ENCODE measurements at regions not wholly inside any gene's neighbourhood (a gene's known extent, or its start where the extent isn't known, plus 50 kb on each side); places are given as distances from the start of the nearest gene placed in this dataset.
"Not testable (repeated sequence)": the region's sequence is repeated elsewhere in the genome, so short reads cannot be mapped to it uniquely, and the experiment has no call there.

DNA sequence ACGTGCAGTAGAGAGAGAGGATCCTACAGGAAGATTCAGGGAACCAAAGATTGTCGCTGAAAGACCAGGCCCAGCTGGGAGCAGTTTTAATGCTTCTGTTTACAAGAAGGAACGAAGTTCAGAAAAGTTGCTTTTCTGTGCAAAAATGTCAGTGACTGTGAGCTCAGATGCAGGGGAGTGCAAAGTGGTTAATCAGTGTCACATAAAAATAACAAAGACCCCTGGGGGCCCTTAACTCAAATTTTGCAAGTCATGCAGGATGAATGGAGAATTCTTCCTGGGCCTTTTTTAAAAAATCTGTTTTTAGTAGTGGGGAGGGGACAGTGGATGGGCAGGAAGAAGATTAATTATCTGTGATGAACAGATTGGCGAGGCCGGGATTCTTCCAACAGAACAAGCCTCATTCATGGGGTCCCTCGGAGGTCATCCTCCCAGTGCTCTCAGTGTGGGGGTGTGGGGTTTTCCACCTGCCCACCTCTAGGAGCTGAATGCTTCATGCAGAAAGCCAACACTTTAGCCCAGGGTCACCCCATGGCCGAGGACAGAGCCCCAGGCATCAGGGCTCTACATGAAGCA, 167.2 kb downstream of the UQCRFS1 start:
- no peak for DNase-seq

DNA sequence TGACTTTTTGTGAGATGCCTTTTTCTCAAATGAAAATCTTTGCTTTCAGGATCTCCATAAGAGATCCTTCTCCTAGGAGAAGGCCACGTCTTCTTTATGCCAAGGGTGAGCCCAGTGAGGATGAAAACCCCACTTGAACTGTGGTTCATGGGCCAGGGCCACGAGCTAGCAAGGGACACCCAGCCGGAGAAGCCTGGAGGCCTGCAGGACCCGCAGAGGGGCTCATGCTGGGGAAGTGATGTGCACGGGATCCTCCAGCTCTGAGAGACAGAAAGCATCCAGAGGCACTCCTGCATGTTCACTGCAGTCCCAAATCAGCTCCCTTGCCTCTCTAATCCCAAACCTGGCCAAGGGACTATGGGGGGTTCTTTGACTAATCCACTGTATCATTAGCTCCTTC, 168.9 kb downstream of the UQCRFS1 start:
- no peak for DNase-seq

DNA sequence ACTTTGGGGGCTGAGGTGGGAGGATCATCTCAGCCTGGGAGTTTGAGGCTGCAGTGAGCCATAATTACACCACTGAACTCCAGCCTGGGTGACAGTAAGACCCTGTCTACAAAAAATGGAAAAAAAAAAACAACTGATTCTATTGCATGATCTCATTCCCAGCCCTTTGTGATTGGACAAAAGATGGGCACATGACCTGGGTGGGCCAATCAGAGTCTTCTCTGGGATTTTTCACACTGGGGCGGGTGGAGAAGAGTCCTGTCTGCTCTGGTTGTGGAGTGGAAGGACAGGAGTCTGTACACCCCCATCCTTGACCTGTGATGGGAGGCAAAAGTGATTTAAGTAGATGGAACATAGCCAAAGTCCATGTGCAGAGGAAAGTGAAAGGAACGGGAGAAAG, 170.5 kb downstream of the UQCRFS1 start:
- no peak for DNase-seq

DNA sequence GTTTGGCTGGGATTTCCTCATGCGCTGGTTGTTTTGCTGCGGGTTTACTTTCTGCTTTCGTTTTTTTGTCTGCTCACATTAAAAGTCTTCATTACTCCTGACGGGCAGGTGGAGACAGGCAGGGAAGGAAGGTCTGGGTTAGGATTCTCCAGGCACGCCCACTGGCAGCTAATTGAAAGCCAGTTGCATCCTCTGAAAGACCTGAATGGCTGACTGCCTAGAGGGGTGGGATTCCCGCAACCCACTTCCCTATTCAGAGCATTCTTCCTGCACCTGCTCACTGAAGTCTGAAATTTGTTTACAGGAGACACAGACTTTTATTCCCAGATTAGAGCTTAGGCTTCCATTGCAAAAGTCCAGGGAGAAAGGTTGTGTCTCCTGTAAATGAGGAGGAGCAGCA, 172.0 kb downstream of the UQCRFS1 start:
- no peak for DNase-seq

DNA sequence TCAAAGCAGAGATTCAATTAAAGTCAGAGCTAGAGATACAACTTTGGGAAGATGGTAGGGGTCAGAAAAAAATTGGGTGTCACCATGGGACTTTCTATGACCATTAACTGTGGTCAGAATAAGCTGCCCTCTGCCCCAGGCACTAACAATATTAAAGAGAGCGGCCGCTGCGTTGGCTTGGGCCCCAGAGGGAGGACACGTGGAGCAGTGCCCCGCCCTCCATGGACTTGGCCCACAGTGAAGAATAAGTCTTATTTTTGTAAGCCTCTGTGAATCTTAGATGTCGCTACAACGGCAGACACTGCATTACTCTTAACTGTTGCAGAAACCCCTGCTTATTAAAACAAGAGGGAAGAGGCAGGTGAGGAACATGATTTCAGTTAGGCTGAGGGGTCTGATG, 172.7 kb downstream of the UQCRFS1 start:
- DNase-seq: no peak

DNA sequence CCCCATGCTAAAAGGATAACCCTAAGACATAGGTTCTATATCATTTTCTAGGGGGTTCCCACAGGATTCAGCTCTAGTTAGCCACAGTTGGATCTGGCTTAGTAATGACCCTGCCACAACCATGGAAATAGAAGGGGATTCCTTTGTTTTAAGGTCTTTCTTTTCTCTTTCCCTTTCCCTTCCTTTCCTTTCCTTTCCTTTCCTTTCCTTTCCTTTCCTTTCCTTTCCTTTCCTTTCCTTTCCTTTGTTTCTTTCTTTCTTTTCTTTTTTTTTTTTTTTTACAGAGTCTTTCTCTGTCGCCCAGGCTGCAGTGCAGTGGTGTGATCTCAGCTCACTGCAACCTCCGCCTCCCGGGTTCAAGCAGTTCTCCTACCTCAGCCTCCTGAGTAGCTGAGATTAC, 173.9 kb downstream of the UQCRFS1 start:
- not testable (repeated sequence) for DNase-seq

DNA sequence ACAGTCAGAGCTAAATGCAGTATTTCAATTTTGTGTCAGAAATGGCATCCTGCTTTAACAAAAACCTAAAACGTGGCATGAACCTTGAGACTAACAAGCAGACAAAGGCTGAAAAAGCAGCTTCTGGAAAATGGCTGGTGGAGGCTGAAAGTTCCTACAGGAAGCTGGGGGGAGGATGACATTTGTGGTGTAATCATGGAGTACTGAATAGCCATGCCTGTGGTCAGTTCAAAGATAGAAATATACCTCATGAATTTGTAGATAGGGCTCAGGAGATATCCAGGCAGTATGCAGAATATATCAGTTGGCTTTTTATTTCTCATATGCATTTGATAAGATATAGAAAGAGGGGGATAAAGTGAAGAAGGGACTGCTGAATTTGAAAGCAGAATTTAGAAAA, 181.7 kb downstream of the UQCRFS1 start:
- no peak for DNase-seq

DNA sequence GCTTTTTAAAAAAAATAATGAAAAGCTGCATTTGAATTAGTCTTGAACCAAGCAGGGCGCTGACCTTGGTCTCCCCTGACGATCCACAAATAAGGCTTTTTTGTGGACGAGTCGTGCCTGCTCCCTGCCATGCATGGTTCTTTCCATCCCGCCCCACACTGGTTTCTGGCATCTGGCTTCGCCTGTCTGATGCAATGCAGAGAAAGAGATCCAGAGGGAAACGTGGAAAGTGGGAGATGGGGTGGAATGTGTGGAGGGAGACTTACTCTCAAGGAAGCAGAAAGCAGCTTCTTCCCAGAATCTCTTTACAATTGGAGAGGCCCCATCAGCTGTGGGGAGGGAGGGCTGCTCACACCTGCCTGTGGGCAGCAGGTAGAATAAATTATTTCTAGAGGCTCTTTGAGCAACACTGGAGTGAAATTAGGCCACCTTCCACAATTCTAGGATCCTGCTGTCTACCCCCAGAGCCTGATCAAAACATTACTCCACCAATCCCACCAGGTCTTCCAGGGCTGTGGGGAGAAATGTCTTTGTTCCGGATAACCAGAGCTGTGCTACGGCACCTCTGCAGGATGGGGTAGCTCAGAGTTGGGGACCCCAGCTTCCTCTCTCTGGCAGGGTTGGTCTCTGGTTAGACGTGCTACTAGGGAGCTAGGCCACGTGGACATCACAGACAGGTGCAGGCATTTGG, 183.5 kb downstream of the UQCRFS1 start:
- no peak for DNase-seq

DNA sequence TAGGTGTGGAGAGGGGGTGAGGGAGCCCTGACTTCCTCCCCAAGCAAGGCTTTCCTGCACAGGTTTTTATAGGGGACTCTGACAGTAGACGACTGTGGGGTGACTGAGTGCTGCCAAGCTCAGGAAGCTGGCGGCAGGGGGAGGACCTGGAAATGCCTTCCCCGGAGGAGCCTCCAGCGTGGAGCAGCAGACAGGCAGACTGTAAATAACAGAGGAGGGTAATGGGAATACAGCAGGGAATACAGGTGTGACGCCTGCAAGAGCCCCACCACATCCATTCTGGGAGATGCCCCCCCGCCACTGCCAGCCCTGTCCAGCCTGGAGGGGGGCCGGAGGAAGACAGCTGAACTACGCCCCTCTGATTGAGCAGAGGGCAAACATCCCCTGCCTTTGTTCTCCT, 190.4 kb downstream of the UQCRFS1 start:
- no peak for DNase-seq

DNA sequence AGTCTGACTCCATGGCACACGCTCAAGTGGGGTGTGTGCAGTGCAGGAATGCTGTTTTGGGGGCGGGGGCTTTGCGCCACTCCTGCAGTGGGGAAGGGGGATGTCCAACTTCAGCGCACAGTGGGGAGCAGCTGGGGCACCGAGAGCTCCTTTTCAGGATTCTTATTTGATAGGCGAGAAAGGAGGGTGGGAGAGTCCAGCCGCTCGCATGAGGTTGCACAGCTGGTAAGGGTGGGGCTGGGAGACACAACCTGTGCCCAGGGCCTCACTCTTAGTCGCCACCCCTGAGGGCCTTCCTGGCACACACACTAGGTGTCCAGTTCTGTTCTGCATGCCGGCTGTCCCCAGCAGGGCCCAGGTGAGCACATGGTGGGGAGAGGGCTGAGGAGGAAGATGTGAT, 190.8 kb downstream of the UQCRFS1 start:
- no peak for DNase-seq

DNA sequence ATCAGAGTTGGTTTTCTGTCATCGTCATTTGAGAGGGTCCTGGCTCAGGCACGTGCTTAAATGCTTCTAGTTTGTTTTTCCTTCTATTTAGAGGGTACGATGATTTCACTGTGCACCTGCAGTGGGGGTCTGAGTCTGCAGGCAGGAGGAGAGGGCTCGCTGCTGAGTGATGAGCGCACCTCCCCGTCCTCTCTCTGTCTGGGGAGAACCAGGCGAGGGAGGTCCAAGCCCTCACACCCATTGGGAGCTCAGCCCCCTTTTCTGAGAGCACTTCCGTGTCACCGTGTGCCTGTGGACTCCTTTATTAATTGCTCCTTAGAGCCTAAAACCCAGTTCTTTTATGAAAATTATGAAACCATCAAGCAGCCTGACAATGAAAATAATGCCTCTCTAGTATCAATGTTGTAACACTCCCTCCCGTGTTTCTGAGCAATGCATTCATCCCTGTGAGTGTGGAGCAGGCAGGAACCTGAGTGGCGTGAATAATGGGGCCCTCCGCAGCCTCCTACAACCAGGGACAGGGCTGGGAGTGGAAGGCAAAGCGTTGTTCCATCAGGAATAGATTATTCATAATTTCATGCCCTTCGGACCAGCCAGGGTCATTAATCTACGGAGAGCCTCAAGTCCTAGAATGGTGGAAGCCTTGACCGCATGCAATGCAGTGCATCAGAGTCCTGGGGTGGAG, 191.6 kb downstream of the UQCRFS1 start:
- no peak for DNase-seq

DNA sequence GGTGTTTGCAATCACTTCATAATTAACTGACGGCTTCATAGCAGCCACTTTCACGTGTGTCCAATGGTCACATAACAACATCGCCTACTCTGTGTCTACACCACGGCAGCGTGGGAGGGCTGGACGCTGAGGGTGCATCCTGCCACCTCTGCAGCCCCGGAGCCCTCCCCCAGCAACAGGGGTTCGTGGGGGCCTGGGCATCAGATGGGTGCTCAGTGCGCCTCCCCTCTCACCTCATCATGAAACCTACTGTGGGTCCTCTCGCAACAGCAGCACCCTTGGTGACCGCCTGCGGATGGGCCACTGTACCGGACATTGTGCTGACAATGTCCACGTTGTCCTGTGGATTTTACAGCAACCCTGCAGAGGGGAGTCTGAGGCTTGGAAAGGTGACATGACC, 193.5 kb downstream of the UQCRFS1 start:
- DNase-seq: no peak

DNA sequence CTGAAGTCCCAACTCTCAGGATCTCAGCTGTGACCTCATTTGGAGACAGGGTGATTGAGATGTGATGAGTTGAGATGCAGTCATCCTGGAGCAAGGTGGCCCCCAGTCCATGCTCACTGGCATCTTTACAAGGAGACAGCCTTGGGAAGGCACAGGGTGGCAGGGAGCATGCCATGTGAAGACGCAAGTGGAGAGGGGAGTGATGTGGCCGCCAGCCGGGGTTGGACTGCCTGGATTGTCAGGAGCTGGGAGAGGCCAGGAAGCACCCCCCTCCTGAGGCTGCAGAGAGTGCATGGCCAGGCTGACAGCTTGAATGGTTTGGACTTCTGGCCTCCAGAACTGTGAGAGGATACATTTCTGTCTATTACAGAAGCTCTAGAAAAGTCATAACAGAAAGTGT, 194.4 kb downstream of the UQCRFS1 start:
- no peak for DNase-seq

DNA sequence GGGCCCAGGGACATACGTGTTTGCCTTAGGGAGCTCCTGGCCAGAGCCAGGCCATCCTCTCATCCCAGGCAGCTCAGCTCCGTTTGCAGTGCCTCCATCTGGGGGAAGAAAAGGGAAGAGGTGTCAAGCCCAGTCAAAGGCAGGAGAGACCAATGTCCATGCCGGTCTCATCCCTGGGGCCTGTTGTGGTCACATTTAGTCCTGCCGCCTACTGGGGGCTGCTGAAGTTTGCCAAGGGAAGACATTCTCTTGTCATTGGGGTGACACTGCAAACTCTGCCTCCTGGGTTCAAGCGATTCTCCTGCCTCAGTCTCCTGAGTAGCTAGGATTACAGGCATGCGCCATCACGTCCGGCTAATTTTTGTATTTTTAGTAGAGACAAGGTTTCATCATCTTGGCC, 195.2 kb downstream of the UQCRFS1 start:
- DNase-seq: no peak

DNA sequence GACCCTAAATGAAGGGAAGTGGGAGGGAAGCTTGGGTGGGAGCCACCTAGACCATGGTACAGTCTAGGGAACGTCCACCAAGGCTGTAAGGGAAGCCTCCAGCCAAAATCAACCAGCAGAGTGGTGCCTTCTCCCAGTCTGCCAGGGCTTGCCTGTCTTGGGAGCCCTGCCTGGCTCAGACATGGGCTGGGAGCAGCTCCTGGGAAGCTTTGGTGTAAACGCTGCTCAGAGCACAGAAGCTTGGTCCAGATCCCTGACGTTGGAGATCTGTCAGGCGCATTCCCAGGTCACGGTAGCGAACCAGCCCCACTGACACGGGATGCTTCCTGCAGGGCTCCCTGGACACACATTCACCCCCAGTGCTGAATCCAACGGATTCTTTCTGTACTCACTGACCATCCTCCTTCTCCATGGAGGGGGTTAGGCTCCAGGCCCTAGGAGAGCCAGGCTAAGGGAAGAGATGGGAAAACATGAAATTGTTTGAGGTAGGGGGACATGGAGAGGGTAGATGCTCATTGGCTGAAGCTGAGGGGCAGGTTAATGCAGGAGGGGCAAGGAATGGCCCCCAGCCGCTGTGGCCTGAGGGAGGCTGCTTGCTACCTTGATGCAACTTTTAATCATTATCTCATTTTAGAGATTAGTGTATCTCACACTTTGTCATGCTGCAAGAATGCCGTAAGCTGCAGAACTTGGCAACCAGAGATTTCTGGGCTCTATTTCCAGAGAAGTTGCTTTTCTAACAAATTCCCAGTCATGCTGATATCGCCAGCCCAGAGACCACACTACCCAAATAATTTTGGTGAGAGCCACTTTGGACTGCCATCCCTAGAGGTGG, 195.8 kb downstream of the UQCRFS1 start:
- no peak for DNase-seq

DNA sequence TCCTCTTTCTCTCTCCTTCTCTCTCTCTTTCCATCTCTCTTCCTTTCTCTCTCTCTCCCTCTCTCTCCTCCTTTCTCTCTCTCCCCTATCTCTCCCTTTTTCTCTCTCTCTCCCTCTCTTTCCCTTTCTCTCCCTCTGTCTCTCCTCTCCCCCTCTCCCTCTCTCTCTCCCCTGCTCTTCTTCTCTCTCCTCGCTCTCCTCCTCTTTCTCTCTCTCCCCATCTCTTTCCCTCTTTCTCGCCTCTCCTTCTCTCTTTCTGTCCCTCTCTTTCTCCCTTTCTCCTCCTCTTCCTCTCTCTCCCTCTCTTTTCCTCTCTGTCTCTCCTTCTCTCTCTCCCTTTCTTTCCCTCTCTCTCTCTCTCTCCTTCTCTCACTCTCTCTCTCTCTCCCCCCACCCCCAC, 196.6 kb downstream of the UQCRFS1 start:
- no peak for DNase-seq

DNA sequence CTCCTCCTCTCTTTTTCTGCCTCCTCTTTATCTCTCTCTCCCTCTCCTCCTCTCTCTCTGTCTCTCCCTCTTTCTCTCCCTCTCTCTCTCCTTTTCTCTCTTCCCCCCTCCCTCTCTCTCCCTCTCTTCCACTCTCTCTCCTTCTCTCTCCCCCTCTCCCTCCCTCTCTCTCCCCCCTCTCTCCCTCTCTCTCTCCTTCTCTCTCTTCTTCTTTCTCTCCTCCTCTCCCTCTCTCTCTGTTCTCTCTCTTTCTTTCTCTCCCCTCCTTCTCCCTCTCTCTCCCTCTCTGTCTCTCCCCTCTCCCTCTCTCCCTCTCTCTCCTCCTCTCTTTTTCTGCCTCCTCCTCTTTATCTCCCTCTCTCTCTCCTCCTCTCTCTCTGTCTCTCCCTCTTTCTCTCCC, 197.4 kb downstream of the UQCRFS1 start:
- no peak for DNase-seq

DNA sequence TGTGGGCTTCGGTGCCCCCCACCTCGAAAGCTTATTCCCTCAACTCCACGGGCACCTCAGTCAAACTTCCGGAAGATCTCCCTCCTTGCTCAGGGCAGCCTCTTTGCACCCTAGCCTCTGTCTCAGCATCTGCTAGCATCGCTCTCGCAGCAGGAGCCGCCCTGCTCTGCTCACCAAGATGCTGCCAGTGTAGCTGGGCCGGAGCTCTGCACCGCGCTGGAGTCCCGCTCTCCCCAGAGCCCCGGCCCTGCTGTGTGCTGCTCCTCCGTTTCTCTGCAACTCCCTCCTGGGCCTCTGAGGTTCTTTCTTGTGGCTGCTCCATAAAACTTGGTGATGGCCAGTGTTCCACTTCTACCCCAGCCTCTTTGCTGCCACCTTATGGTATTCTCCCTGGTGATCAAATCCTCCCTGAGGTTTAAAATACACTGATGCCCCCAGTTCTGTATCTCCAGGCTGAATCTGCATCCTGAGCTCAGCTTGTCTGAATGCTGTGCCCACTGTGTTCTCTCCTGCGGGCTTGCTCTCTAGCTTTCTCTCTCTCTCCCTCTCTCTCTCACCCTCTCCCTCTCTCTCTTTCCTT, 198.0 kb downstream of the UQCRFS1 start:
- DNase-seq: no peak

DNA sequence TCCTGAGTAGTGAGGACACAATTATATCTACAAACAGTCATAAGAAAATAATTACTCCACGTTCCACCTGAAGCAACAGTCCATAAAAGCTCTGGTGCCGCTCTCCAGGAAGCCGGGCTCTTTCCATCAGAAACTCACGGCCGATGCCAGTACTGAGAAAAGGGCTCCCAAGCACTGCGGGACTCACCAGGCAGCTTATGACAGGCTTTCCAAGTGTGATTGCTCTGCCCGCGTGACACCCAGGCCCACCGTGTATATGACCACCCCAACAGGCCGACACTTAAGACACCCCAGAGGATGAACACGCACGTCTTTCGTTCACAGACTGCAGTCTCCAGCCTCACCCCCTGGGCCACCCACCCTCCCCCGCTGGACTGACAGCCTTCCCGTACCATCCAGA, 199.0 kb downstream of the UQCRFS1 start:
- DNase-seq: no peak

DNA sequence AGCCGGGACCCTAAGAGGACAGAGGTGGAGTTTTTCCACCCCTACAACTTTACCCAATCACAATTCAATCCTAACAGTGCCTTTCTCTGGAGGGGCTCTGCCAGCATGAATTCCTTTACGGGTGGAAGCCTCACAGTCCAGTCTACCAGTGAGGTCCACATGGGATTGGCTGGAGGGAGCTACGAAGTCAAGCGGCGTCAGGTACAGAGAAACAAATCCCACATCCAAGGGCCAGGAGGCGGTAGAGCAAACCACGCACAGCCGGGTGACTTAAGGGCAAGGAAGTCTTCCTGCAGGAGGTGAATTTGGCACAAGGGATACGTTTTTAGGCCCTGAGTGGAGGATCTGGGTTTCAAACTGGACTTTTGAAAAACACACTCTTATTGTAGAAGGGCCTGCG, 199.6 kb downstream of the UQCRFS1 start:
- no peak for DNase-seq

DNA sequence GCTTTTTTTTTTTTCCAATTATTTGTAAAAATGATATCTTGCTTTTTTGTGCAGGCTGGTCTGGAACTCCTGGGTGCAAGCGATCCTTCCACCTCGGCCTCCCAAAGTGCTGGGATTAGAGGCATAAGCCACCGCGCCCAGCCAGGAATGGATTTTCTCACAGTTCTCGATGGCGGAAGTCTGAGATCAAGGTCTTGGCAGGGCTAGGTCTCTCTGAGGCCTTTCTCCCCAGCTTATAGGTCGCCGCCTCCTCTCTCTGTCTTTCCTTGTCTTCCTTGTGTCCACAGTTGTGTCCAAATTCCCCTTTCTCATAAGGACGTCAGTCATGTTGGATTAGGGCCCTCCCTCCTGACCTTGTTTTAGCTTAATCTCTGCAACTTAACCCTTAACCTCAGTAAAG, 200.5 kb downstream of the UQCRFS1 start:
- DNase-seq: no peak

DNA sequence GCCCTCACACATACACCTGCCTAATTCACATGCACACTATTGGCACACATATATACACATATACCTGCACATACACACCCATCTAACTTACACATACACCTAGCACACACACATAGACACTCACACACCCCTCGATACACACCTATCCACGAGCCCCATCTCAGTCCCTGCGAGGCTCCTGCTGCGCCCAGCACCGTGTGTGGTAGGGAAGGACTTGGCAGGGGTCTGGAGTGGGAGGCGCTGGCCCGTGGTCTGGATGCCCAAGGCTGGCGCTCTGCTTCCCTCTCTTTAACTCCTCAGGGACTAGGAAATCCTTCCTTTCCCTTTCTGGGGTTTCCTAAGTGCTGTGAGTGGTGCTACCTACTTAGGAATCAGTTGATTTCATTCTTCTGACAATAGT, 202.7 kb downstream of the UQCRFS1 start:
- DNase-seq: no peak

DNA sequence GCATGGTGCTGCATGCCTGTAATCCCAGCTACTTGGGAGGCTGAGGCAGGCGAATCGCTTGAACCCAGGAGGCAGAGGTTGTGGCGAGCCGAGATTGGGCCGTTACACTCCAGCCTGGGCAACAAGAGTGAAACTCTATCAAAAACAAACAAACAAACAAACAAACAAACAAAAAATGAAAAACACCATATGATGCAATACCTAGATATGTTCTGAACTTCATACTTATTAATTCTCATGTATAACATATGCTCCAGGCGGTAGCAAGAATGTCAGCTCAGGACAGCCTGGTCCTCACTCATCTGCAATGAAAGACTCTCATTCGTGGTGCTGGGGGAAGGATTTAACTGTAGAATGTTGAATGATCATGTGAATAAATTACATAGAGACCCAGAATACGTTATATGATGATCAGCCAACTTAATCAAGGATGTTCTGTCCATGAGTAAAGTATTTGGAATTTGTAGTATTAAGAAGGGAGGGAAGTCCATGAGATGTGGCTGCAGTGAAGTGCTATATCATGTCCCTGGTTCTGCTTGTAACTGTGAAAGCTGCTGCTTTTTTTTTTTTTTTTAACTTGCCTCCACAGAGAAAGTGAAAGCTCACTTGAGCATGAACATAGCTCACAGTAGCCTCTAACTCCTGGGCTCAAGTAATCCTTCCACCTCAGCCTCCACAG, 206.8 kb downstream of the UQCRFS1 start:
- DNase-seq: no peak
